GM20000 (cell line): ENCODE measurements at regions not wholly inside any gene's neighbourhood (a gene's known extent, or its start where the extent isn't known, plus 50 kb on each side); places are given as distances from the start of the nearest gene placed in this dataset.

ENCODE experiments used
- DNase-seq: peaks from one replicate; pipeline ENCODE4 v3.0.0; 2012; ENCODE audit warnings: low spot score
- CTCF ChIP-seq: IDR thresholded peaks from 2 replicates; pipeline ENCODE4 v1.5.1; 2012; ENCODE audit warnings: mild to moderate bottlenecking, control low read depth; ENCODE audit errors: extremely low read depth, missing control alignments

GRCh38 chr13:33426131-33426530, 140.6 kb upstream of the STARD13 start:
- TF ChIP-seq CTCF, result no peak
- no peak for DNase-seq

DNA sequence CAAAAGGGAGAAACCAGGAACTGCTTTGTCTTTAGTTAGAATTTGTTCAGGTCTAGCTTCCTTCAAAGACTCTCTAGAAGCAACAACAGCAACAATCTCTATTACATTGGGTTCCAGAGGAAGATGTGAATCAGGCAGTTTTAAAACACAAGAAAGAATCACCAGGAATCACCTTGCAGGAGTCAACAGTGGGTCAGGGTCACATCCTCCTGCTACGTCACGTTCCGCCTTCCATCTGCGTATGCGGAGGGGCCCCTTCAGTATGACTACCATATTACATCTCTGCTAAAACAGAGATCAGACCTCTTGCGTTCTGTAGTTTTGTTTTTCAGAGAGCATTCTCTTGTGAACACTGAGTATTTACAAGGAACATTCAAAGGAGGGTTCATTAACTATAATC, 147.8 kb upstream of the STARD13 start:
- DNase-seq, result no peak
- no peak for TF ChIP-seq CTCF

- DNase-seq, result no peak
- TF ChIP-seq CTCF, result no peak
These were observed 149.1 kb upstream of the STARD13 start for GRCh38 chr13:33434676-33435075.

- no peak for TF ChIP-seq CTCF
- no peak for DNase-seq
These were observed 149.7 kb upstream of the STARD13 start for GRCh38 chr13:33435207-33435606.

- no peak for DNase-seq
These were observed 153.4 kb upstream of the STARD13 start for GRCh38 chr13:33438918-33439317.

DNA sequence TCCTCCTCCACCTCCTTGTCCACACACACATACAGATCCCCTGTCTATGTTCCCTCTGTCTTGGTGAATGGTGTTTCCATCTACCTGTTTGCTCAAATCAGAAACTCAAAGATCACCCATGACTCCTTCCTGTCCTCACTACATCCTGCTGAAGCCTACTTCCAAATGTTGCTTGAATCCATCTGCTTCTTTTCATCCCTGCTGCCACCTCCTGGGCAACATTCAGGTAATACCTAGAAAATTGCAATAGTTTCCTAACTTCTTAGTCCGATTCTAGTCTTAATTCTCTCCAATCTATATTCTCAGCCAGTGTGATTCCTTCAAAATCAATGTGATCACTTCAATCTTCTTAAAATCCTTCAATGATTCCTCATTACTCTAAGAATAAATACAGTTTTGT, 155.5 kb upstream of the STARD13 start:
- no peak for DNase-seq

More at GRCh38 chr13:33438918-33439317, 153.4 kb upstream of the STARD13 start:
- TF ChIP-seq CTCF, result no peak

GRCh38 chr13:33445024-33445423, 159.5 kb upstream of the STARD13 start:
- no peak for DNase-seq

More for the DNA sequence above, 155.5 kb upstream of the STARD13 start:
- no peak for TF ChIP-seq CTCF

More at GRCh38 chr13:33445024-33445423, 159.5 kb upstream of the STARD13 start:
- no peak for TF ChIP-seq CTCF
